Psoas muscle (tissue), 7 donors: ENCODE measurements at regions not wholly inside any gene's neighbourhood (a gene's known extent, or its start where the extent isn't known, plus 50 kb on each side); places are given as distances from the start of the nearest gene placed in this dataset.
"Not testable (repeated sequence)": the region's sequence is repeated elsewhere in the genome, so short reads cannot be mapped to it uniquely, and the experiment has no call there.

Experiments used
- ATAC-seq, 4 donors: fragments of 200-7000 bp; cut with Tn5 transposase; one replicate each; pipeline ENCODE4 v1.9.1; 2020; ENCODE audit warnings: moderate library complexity in 3 of 4, mild to moderate bottlenecking in 2 of 4
- DNase-seq, 2 donors: peaks; one replicate each; pipeline ENCODE4 v3.0.0-alpha.2; 2020
- H3K27ac ChIP-seq: fragments of 200-600 bp; one replicate; pipeline ENCODE4 v1.8.0; 2022
- H3K27me3 ChIP-seq, 3 donors: fragments of 200-600 bp in 1 of 3; one replicate each; pipeline versions ENCODE4 v1.6.1 to v1.8.0; 2013 to 2022; ENCODE audit warnings: low read length in 2 of 3, mild to moderate bottlenecking in 2 of 3, moderate library complexity in 1 of 3; ENCODE audit not compliant: insufficient read depth in 3 of 3
- H3K36me3 ChIP-seq, 2 donors: fragments of 200-600 bp in 1 of 2; one replicate each; pipeline versions ENCODE4 v1.6.1 to v1.8.0; 2013 to 2022; ENCODE audit warnings: low read depth in 1 of 2, mild to moderate bottlenecking in 1 of 2, moderate library complexity in 1 of 2; ENCODE audit not compliant: insufficient read depth in 1 of 2
- H3K4me1 ChIP-seq: fragments of 200-600 bp; one replicate; pipeline ENCODE4 v1.8.0; 2022
- H3K4me3 ChIP-seq: fragments of 200-600 bp; one replicate; pipeline ENCODE4 v1.8.0; 2022; ENCODE audit warnings: mild to moderate bottlenecking
- H3K9me3 ChIP-seq: fragments of 200-600 bp; one replicate; pipeline ENCODE4 v1.8.0; 2022
- WGBS, 3 donors: extraction: QIAGEN DNeasy Blood & Tissue Kit; methylation state at CpG; one replicate each; pipeline versions ENCODE4 v1.1.6 to v1.1.7; 2013; 5-methylcytosine and 5-hydroxymethylcytosine counted together
- intact Hi-C, 2 donors: fragments of 100-400 bp; cut with DNase I; formaldehyde crosslinking; loops; one replicate each; pipeline versions ENCODE4 v1.11.0 to v1.14.2; 2022
- TF ChIP-seq, protein P1 (sequence below): fragments of 200-600 bp; IDR thresholded peaks from one replicate; pipeline ENCODE4 v1.8.0; 2022; ENCODE audit warnings: antibody characterized with exemption
- donor health status: healthy with polysubstance abuse.
- donor health status: DM: no; HTN: no; CAD: no; lungs with moderate emphysema.
- donor health status: Bipolar disorder and iron deficiency.
- donor health status: healthy.
- donor health status: DM: yes; HTN: yes; CAD: no.
- donor health status: DM: no; HTN: no; CAD: no.
- donor health status: DM: yes; HTN: yes; CAD: no.

DNA sequence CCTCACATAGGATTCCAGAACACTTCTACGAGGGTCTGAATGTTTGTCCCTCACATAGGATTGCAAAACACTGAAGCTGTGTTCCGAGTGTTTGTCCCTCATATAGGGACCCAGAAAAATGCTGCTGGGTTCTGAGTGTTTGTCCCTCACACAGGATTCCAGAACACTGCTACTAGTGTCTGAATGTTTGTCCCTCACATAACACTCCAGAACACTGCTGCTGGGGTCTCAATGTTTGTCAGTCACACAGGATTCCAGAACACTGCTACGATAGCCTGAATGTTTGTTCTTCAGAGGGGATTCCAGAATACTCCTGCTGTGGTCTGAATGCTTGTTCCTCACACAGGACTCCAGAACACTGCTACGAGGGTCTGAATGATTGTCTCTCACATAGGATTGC lies 218.7 kb downstream of the FOXD4L6 start:
- peaks cover 91% of the 10 kb centered on the region for H3K9me3 ChIP-seq
- no peak for DNase-seq
- H3K27ac ChIP-seq, result no peak overlapping the region
- no peak for ATAC-seq
- no peak overlapping the region for H3K4me3 ChIP-seq
- intact Hi-C loops, result no loop called here
- TF ChIP-seq, protein P1, sequence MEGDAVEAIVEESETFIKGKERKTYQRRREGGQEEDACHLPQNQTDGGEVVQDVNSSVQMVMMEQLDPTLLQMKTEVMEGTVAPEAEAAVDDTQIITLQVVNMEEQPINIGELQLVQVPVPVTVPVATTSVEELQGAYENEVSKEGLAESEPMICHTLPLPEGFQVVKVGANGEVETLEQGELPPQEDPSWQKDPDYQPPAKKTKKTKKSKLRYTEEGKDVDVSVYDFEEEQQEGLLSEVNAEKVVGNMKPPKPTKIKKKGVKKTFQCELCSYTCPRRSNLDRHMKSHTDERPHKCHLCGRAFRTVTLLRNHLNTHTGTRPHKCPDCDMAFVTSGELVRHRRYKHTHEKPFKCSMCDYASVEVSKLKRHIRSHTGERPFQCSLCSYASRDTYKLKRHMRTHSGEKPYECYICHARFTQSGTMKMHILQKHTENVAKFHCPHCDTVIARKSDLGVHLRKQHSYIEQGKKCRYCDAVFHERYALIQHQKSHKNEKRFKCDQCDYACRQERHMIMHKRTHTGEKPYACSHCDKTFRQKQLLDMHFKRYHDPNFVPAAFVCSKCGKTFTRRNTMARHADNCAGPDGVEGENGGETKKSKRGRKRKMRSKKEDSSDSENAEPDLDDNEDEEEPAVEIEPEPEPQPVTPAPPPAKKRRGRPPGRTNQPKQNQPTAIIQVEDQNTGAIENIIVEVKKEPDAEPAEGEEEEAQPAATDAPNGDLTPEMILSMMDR, result no peak
- no peaks in the 10 kb centered on the region for H3K4me1 ChIP-seq
- H3K36me3 ChIP-seq, result peaks cover 0 to 3% of the 10 kb centered on the region in 2 donors
- no peaks in the 10 kb centered on the region for H3K27me3 ChIP-seq
- WGBS, 3 donors, result 78 to 87% (median 86%) methylated on average over 4 of the region's 4 CpGs

DNA sequence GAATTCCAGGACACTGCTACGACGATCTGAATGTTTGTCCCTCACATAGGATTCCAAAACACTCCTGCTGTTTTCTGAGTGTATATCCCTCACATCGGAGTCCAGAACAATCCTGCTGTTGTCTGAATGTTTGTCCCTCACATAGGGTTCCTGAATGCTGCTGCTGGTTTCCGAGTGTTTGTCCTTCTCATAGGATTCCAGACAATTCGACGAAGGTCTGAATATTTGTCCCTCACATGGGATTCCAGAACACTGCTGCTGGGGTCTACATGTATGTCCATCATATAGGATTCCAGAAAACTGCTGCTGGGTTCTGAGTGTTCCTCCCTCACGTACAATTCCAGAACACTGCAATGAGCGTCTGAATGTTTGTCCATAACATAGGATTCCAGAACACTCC lies 219.4 kb downstream of the FOXD4L6 start:
- peaks cover 91% of the 10 kb centered on the region for H3K9me3 ChIP-seq
- H3K36me3 ChIP-seq, H3K27me3 ChIP-seq, intact Hi-C loops, DNase-seq, ATAC-seq, H3K4me3 ChIP-seq, H3K4me1 ChIP-seq, H3K27ac ChIP-seq: not testable (repeated sequence)
- 80 to 85% (median 82%) methylated on average over 8 of the region's 8 CpGs for WGBS, 3 donors

DNA sequence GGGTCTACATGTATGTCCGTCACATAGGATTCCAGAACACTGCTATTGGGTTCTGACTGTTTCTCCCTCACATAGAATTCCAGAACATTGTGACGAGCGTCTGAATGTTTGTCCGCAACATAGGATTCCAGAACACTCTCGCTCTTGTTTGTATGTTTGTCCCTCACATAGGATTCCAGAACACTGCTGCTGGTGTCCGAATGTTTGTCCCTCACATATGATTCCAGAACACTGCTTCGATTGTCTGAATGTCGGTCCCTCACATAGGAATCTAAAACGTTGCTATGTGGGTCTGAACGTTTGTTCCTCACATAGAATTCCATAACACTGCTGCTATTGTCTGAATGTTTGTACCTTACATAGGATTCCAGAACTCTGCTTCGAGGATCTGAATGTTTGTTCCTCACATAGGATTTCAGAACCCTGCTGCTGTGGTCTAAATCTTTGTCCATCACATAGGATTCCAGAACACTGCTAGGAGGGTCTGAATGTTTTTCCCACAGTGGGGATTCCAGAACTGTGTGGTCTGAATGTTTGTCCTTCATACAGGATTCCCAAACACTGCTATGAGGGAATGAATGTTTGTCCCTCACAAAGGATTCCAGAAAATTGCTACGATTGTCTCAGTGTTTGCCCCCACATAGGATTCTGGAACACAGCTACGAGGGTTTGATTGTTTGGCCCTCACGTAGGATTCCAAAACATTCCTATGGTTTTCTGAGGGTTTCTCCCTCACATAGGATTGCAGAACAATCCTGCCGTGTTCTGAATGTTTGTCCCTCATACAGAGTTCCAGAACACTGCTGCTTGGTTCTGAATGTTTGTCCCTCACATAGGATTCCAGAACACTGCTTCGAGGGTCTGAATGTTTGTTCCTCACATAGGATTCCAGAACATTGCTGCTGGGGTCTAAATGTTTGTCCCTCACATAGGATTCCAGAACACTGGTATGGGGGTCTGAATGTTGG lies 220.5 kb downstream of the FOXD4L6 start:
- TF ChIP-seq, protein P1, result no peak
- intact Hi-C loops, result no loop called here

DNA sequence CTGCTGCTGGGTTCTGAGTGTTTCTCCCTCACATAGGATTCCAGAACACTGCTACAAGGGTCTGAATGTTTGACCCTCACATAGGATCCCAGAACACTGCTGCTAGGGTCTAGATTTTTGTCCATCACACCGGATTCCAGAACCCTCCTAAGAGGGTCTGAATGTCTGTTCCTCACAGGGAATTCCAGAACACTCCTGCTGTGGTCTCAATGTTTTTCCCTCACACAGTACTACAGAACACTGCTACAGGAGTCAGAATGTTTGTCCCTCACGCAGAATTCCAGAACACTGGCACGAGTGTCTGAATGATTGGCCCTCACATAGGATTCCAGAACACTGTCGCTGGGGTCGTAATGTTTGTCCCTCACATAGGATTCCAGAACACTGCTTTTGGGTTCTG lies 221.6 kb downstream of the FOXD4L6 start:
- intact Hi-C loops, H3K4me1 ChIP-seq, DNase-seq, H3K36me3 ChIP-seq, H3K4me3 ChIP-seq, H3K27me3 ChIP-seq, H3K27ac ChIP-seq: not testable (repeated sequence)
- peak in 1 of 4 donors; percentile 38 for ATAC-seq
- H3K9me3 ChIP-seq, result peaks cover 90% of the 10 kb centered on the region
- 62 to 64% (median 64%) methylated on average over 5 of the region's 5 CpGs for WGBS, 3 donors

More for the DNA sequence above, 220.5 kb downstream of the FOXD4L6 start:
- no peak overlapping the region for H3K4me3 ChIP-seq
- 68 to 76% (median 75%) methylated on average over 15 of the region's 16 CpGs for WGBS, 3 donors
- no peaks in the 10 kb centered on the region for H3K4me1 ChIP-seq
- H3K9me3 ChIP-seq, result peaks cover 89% of the 10 kb centered on the region
- DNase-seq, result no peak
- ATAC-seq, result peak in 1 of 4 donors; percentile 20
- H3K27ac ChIP-seq, result no peak overlapping the region
- H3K36me3 ChIP-seq, result no peaks in the 10 kb centered on the region
- H3K27me3 ChIP-seq, result no peaks in the 10 kb centered on the region

DNA sequence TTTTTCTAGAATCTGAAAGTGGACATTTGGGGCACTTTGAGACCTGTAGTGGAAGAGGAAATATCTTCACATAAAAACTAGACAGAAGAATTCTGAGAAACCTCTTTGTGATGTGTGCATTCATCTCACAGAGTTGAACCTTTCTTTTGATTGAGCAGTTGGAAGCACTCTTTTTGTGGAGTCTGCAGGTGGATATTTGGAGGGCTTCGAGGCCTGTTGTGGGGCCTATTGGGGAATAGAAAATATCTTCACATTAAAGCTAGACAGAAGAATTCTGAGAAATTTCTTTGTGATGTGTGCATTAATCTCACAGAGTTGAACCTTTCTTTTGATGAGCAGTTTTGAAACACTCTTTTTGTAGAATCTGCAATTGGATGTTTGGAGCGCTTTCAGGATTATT lies 236.2 kb downstream of the FOXD4L6 start:
- H3K27me3 ChIP-seq, H3K27ac ChIP-seq, H3K36me3 ChIP-seq, ATAC-seq, H3K4me3 ChIP-seq, DNase-seq, intact Hi-C loops, H3K4me1 ChIP-seq: not testable (repeated sequence)
- 50 to 86% (median 64%) methylated on average over 2 of the region's 2 CpGs for WGBS, 3 donors
- H3K9me3 ChIP-seq, result peaks cover 99% of the 10 kb centered on the region

DNA sequence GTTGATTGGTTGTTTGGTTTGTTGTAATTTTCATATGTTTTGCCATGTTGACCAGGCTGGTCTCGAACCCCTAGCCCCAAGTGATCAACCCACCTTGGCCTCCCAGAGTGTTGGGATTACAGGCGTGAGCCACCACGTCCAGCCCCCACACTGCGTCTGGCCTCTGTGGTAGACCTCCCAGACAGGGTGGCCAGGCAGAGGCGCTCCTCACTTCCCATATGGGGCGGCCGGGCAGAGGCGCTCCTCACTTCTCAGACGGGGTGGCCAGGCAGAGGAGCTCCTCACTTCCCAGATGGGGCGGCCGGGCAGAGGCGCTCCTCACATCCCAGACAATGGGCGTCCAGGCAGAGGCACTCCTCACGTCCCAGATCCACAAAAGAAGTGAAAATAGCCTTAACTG lies 242.6 kb downstream of the FOXD4L6 start:
- H3K36me3 ChIP-seq, ATAC-seq, H3K4me1 ChIP-seq, H3K27ac ChIP-seq, intact Hi-C loops, DNase-seq, H3K4me3 ChIP-seq, H3K27me3 ChIP-seq: not testable (repeated sequence)
- 83 to 89% (median 85%) methylated on average over 14 of the region's 14 CpGs for WGBS, 3 donors
- H3K9me3 ChIP-seq, result peaks cover 88% of the 10 kb centered on the region

DNA sequence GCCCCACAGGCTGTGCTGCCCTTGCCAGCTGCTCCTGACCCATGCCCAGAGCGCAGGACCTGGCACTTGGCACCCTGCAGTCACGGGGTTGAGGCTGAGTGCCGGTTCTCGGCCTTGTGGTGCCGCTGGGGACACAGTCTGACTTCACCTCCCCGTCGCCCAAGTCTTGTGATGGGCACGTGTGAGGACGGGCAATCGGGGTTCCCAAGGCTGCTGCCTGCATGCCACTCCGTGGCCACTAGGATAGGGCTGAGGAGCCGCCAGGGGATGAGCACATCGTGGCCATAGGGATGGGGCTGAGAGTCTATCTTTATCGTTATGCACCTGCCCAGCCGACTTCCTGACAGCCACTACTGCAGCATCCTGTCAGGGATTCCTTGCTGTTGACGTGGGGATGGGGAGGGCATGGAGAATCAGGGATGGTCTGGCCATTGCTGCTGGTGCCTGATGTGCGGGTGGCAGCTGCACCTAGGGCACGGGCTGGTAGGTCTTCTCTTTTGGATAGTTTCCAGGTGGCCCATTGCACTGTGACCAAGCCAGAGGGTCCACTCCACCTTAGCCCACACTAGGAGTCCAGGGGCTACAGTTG lies 243.5 kb downstream of the FOXD4L6 start:
- H3K27me3 ChIP-seq, H3K36me3 ChIP-seq, ATAC-seq, H3K27ac ChIP-seq, intact Hi-C loops, H3K4me3 ChIP-seq, H3K4me1 ChIP-seq: not testable (repeated sequence)
- peak in 1 of 2 donors; percentile 49 for DNase-seq
- 84 to 86% (median 85%) methylated on average over 18 of the region's 18 CpGs for WGBS, 3 donors
- peaks cover 88% of the 10 kb centered on the region for H3K9me3 ChIP-seq
